GM19023 (cell line): ENCODE measurements at regions not wholly inside any gene's neighbourhood (a gene's known extent, or its start where the extent isn't known, plus 50 kb on each side); places are given as distances from the start of the nearest gene placed in this dataset.

Experiments
- ATAC-seq: cut with Tn5 transposase; IDR thresholded peaks from one replicate; pipeline ENCODE4 v1.9.1; 2021; ENCODE audit warnings: mild to moderate bottlenecking, moderate library complexity; ENCODE audit not compliant: unreplicated experiment

DNA sequence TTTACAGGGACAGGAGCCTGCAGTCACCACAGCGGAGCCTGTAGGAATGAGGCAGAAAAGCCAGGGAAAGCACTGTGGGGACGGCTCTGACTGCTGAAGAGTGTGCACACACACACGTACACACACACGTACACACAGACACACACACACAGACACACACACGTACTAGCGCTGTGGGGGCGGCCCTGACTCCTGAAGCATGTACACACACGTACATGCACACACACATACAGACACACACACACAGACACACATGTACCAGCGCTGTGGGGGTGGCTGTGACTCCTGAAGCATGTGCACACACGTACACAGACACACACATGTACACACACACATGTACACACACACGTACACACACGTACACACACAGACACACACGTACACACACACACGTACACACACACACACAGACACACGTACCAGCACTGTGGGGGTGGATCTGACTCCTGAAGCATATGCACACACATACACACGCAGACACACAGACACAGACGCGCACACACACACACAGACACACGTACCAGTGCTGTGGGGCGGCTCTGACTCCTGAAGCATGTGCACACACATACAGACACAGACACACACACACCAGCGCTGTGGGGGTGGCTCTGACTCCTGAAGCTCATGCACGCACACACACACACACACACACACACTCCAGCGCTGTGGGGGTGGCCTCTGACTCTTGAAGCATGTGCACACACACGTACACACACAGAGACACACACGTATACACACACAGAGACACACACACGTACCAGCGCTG lies 127.3 kb downstream of the DLL1 start:
- ATAC-seq = no peak

DNA sequence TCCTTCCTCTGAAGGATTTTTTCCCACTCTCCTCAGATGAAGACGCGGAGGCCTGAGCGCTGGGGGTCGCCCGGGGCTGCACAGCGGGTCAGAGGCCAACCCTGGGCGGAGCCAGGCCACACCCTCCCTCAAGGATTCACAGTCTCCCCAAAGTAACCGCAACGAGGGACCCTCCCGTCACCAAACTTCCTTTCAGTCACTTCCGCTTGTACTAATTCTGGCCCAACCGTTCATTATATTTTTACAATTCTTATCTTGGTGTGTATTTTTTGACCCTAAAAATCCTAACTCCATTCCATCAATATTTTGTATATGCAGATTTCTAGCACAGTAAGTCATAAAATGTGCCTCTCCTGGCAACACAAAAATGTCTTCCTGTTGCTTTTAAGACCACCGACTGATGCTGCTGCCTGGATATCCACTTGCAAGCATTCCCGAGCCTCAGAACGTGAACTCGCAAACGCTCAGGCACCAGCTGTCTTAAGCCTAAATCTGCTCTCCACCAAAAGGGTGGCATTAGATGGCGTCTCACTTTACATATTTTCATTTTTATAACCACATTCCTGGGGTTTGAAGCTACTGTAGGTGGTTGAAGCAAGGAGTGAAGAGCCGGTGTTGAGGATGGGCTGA lies 128.0 kb downstream of the DLL1 start:
- ATAC-seq = no peak

DNA sequence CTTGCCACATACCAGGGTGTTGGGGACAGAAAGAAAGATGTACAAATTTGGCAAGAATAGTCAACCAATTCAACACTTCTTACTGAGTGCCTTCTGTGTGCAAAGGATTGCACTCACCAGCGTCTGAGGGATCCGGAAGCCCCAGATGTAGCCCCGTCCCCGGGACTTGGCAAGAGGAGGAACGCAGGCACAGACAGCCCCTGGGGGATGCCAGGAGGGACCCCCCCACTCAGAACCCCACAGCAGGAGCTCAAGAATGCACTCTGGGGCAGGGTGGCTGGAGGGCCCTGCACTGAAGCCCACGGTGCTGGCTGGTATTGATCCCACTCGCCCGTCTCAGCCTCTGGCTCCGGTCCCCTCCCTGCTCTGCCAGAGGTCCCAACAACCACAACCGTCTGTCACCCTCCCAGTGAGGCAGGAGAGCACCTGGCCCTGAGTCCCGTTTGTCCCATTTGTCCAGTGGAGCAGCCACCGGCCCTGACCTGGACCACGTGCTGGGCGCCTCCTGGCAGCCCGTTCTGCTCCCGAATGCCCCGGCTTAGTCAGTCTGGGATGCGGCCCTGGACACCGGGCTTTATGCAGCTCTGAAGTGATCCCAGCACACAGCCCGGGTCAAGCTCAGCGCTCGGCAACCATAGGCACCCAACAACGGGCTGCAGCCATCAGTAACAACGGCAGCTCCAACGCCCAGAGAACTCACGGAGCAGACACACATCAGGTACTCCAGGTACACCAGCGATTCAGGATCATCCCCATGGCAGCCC lies 128.7 kb downstream of the DLL1 start:
- no peak for ATAC-seq

DNA sequence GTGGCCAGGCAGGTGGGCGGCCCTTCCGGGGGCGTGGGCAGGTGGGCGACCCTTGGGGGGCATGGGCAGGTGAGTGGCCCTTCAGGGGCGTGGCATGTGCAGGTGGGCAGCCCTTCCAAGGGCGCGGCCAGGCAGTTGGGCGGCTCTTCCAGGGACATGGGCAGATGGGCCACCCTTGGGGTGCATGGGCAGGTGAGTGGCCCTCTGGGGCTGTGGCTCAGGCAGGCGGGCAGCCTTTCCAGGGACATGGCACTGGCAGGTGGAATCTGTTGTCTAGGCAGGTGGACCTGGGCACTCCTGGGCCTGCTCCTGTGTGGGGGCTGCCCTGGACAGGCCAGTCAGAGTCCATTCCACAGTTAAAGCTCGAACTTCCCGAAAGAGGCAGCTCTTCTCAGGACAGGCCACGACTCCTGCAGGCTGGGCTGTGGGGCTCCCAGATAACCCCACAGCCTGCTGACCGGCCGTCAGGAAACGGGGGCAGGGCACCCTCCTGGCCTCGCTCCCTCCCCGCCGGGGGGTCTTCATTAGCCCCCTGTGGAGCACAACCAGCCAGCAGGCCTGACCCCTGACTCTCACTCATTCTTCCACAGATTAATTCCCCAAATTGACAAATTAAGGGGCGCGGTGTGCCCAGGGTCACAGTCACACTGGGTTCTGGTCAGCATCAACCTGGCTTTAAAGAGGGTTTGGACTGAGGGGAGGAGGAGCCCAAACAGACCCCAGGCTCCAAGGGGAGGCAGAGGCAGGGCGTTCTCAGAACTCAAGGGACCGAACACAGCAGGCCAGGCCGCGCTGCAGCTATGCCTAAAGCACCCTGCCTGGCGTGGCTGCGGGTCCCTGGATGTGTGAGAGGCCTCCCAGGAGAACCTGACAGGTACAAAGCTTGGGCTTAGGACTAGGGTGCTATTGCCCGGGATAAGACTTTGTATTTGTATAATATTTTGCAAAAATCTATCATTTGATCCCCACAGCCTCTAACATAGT lies 130.0 kb downstream of the DLL1 start:
- ATAC-seq = no peak

DNA sequence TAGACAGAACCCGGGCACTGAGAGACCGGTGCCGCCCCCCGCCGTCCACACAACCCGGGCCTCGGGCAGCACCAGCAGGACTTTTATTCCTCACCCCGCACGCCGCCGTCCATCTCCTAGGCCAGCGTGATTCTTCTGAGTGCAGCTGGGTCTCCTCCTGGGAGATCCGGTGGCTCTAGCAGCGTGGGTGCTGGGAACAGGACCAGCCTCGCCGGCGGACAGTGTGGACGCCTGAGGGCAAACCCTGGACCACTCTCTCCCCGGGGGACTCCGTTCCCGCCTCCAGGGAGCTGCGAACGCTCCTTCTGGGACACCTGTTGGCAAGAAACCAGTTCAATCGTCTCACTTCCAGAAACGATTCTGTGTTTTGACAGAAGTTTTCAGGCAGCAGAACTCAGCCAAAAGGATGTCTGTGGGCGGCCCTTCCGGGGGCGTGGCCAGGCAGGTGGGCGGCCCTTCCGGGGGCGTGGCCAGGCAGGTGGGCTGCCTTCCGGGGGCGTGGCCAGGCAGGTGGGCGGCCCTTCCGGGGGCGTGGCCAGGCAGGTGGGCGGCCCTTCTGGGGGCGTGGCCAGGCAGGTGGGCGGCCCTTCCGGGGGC lies 130.7 kb downstream of the DLL1 start:
- no peak for ATAC-seq

DNA sequence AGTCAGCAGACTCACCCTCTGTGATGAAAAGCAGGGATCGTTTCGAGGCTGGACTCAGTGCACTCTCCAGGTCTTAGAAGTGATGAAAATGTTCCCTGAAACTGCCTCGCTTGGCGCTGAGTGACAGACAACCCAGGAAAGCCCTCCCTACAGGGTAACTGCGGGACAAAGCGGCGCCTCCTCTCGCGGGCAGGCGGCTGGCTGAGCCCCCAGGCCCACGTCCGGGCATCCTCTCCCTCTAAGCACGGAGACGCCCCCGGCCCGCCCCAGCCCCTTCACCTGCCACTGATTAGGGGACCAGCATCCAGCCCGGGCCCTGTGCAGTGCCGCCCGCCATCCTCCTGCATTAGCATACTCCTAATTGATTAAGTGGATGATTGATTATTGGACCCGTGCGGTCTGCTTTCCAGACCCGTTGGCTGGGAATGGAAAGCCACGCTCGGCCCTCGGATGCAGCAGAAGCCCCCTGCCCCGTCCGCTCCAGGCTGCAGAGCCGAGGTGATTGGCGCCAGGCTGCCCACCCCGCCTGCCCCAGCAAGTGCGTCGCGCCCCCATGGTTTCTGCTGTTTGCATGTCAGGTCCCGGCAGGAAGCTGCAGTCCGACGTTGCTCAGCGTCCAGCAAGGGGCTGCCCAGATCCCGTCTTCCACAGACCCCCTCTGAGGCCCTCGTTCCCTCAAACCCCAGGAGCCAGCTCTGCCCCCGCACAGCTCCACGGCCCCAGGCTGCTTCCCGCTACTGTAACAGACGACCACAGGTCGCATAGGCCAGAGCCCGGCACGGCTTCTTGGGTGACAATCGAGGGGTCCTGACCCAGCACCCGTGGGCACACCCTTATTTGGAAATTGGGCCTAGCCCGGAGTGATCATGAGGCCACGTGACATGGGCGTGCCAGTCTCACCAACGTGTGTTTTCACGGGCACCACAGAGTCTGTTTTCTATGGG lies 131.6 kb downstream of the DLL1 start:
- no peak for ATAC-seq

DNA sequence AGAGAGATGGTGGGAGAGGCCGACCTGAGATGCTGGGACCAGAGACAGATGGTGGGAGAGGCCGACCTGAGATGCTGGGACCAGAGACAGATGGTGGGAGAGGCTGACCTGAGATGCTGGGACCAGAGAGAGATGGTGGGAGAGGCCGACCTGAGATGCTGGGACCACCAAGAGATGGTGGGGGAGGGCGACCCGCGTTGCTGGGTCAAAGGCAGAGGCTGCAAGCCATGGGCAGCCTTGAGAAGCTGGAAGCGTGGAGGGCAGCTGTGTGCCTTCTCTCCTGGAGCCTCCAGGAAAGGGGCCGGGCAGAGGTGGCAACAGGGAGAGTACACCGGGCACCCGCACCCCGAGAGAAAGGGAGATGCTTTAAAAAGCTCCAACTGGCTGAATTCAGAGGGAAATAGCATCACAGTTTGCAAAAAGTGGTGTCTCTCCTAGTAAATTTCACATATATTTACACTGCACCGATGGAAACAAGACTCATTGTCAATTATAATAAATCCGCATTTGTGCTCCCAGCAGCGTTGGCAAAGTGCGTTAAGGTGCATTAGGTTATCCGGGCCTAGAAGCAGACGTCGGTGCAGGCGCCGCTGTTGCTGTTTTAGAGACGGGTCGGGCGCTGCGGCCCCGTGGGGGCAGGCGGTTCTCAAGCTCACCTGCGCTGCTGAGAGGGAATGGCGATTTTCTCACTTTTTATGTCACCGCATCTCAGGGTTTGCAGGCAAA lies 132.4 kb downstream of the DLL1 start:
- no peak for ATAC-seq

DNA sequence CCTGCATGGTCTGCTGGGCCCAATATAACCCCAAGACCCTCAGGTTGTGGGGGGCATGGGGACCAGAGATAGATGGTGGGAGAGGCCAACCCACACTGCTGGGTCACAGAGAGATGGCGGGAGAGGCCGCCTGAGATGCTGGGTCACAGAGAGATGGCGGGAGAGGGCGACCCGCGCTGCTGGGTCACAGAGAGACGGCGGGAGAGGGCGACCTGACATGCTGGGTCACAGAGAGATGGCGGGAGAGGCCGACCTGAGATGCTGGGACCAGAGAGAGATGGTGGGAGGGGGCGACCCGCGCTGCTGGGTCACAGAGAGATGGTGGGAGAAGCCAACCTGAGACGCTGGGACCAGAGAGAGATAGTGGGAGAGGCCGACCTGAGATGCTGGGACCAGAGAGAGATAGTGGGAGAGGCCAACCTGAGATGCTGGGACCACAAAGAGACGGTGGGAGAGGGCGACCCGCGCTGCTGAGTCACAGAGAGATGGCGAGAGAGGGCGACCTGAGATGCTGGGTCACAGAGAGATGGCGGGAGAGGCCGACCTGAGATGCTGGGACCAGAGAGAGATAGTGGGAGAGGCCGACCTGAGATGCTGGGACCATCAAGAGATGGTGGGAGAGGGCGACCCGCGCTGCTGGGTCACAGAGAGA lies 133.2 kb downstream of the DLL1 start:
- no peak for ATAC-seq

DNA sequence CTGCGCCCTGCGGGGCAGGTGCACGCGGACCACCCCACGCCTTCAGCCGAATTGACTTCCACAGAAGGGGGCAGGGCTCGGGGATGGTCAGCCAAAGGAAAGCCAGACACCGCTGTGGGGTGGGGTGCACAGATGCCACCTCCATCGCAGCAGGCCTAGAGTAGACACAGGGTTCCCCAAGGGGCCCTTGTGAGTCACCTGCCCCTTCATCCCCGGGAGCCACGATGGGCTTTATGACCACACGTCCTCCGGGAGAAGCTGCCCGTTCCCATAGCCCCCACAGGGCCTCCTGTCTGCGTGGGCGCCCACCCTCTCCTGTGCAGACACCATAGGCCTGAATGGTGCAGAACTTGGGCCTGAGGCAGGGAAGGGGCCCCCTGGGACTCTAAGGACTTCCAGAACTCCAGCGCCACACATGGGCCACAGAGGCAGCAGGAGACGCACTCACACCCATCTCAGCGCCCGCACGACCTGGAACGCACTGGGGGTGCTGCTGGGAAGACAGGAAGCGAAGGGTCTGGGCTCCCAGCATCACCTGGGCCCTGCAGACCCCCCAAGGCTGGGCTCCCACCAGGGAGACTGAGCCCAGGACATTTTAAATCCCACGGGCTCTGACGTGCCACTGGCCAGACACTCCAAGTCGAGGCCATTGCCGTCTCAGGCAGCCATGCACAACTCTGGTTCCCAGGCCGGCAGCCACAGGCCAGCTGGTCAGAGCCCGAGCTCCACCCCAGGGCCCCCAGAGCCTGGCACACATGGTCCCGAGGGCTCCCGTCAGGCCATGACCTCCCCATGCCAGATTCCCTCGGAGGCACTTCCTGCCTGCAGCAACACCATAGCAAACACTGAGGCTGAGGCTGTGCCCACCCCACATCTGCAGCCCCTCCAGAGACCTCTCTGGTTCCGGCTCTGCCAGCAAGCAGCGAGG lies 134.2 kb downstream of the DLL1 start:
- ATAC-seq = no peak

DNA sequence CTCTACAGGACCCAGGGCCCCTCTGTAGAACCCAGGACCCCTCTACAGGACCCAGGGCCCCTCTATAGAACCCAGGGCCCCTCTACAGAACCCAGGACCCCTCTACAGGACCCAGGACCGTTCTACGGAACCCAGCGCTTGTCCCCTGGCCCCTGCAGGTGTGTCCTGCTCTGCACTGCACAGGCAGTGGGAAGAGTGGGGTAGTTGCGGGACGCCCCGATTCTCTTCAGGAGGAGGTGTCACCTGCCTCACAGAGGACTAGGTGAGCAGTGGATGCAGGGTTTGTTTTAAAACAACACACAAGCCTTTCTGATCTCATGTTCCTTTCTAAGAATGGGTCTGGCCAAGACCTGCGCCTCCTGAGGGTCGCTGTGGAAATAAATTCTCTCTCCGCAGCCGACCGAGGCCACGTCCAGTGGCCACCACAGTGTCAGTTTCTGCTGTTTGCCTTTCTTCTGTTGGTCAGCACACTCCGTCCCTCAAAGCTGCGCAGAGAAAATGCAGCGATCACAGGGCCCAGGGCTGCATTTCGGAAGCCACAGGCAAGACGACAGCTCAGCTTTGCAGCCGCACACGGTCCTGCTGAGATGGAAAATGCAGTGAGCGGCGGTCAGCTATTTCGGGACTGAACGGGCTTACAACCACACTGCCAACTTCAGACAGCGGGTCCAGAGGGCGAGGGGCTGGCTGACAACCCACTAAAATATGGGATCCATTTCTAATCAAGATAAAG lies 135.2 kb downstream of the DLL1 start:
- no peak for ATAC-seq

DNA sequence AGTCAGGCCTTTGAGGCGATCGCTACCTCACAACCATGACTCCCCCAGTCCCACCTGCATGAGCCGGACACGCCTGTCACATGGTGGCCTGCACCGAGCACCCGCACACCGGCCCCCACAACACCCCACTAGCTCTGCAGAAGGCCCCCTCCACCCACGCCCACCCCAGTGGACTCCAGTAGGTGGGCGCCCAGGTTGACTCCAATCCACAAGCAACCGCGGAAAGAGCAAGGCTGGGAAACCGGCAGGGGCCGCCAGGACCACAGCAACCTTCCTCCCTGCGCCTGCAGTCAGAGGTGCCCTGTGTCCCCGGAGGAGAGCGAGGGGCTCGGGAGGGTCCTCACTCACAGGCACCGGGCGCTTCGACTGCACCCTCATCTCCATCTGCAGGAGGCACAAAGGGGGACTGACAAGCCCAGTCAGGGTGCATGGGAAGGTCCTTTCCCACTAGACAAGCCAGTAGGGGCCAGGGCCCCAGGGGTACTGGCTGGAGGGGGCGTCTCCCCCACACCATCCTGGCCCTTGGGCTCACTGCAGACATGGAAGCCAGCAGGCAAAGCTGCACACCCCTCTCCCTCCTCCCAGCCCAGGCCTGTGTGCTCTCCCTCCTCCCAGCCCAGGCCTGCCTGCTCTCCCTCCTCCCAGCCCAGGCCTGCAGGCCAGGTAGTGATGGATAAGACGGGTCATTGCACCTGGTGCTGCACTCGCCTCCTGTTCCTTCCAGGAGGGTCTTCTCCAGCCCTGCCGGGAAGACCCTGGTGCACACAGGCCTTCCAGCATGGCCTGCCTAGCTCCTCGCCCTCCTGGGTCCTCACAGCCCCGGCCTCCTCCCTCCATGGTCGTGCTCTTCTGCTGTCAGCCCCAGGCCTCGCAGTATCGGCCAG lies 137.2 kb downstream of the DLL1 start:
- no peak for ATAC-seq

DNA sequence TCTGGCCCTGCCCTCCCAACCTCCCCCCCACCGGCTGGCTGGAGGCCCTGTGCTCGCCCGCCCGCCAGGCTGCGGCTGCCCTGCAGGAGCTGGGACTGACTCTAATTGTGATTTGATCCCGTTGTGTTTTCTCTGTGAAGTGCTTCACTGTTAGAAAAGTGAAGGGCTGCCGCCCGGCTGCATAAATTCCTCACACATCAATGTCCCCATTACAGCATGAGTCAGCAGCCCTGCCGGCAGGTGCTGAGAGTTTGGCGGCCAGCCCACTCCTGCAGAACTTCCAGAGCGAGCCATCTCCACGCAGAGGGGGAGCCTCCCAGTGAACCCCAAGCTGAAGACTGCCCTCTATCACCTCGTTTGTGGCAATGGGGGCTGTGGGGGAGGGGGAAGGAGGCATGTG lies 137.9 kb downstream of the DLL1 start:
- no peak for ATAC-seq

DNA sequence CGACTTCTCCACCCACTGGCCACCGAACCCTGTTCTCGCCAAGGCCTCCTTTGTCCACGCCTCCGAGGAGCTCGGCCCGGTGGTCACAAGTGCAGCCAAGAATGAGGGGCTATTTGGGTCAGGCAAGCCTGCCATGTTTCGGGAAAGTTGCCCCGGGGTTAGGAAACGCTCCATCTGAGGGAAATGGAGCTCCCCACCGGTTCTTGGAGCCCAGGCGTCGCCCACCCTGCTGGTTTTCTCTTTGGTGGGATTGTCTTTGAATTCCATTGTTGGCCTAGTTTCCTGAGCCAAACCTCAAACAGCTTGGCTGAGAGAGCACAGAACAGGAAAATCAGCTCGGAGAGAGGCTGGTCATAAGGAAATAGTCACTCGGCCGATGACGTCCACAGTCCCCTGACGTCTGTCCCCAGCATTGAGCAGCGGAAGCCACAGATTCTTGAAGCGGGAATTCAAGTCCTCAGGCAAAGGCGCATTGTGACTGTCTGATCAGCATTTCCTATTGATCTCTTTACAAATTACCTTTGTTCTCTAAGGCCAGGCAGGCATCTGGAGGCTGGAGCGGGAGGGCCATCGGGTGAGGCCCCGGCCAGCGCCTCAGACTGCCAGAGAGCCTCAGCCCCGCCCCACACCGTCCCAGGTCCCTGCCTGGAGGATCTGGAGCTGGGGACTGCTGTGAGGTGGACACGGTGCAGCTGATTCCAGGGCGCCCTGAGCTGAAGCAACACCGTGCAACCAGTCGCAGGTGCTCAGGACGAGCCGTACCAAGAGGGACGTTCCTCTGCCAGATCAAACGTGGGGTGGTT lies 138.6 kb downstream of the DLL1 start:
- ATAC-seq = no peak

DNA sequence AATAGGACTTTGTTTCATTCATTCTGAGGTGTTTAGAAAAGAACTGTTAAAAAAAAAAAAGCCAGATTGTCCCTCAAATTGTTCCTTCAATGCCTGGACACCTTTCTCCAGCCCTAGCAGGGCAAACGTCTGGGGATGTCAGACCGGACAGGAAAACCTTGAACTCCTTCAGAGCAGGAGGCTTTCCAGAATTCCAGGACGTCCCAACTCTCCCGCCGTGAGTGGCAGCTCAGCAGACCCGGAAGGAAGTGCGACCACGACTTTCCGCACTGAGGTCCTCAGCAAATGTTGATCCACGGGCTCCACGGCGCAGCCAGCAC lies 139.1 kb downstream of the DLL1 start:
- ATAC-seq = no peak

DNA sequence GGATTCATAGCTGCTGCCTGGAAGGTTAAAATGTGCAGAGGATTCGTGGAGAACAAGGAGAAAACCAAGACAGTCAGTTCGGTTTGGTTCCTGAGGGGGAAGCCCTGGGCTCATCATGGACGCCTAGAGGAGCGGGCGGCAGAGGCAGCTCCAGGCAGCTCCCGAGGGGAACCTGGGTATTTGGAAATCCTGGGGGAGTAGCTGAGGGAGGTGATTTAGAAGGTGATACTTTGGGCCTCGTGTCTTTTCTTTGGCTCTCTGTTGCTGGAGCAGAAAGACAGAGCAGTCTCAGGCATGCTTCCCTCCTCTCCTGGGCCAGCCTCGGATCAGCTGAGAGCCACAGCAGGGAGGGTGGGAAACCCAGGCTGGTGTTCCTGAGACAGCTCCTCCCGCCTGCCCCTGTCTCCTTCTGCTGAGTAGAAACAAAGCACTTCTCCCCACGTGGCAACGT lies 139.5 kb downstream of the DLL1 start:
- ATAC-seq = no peak
